Esophagus muscularis mucosa (tissue), 3 donors: ENCODE measurements at regions not wholly inside any gene's neighbourhood (a gene's known extent, or its start where the extent isn't known, plus 50 kb on each side); places are given as distances from the start of the nearest gene placed in this dataset.

ENCODE experiments used
- CTCF ChIP-seq, 3 experiments: fragments of 200-600 bp in 2 of 3; fragments of 450-650 bp in 1 of 3; sonication (generic) in 2 of 3; IDR thresholded peaks; one replicate each; pipeline ENCODE4 v1.5.1; 2017 to 2019; ENCODE audit warnings: antibody characterized with exemption in 3 of 3, mild to moderate bottlenecking in 2 of 3, moderate library complexity in 1 of 3
- POLR2A ChIP-seq: fragments of 450-650 bp; IDR thresholded peaks from one replicate; pipeline ENCODE4 v1.6.1; 2017; ENCODE audit warnings: antibody characterized with exemption, moderate library complexity, mild to moderate bottlenecking, low read depth

- no peak for TF ChIP-seq CTCF (IDR thresholded peaks at IDR 0.05)
- TF ChIP-seq POLR2A: no peak
Observed at GRCh38 chr13:46484561-46484960, 68.4 kb upstream of the LRCH1 start.
